GM12864 (cell line): ENCODE measurements at regions not wholly inside any gene's neighbourhood (a gene's known extent, or its start where the extent isn't known, plus 50 kb on each side); places are given as distances from the start of the nearest gene placed in this dataset.

Experiments used
- DNase-seq: peaks from one replicate; pipeline ENCODE4 v3.0.0-alpha.2; 2011; ENCODE audit warnings: low read depth
- H3K4me3 ChIP-seq: 2 replicates; pipeline ENCODE4 v1.5.1; 2011; ENCODE audit warnings: mild to moderate bottlenecking, low read depth, low read length, control low read depth
- CTCF ChIP-seq: IDR thresholded peaks from 2 replicates; pipeline ENCODE4 v1.5.1; 2011; ENCODE audit warnings: low read depth, mild to moderate bottlenecking, moderate library complexity, low read length, control low read depth, inconsistent platforms; ENCODE audit errors: missing control alignments

DNA sequence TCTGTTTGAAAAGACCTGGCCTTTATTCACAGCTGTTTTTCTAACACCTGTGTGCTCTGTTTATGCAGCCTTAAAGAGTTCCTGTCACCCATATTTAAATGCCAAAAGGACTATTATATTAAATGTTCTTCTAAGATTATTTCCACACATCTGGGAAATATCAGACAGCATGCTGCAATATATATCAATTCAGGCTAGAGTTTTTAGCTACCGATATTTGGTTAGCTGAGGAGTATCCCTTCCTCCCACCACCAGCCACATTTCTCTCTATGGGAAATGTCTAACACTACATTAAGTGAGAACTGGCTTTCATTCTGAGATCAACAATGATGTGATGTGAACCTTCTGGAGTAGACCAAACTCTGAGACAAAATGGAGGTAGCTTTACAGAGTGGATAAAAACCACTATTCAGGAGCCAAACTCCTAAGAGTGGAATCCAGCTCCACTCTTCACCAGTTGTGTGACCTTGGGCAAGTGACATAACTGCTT lies 509.2 kb downstream of the ZNF608 start:
- no peak for DNase-seq
- TF ChIP-seq CTCF = no peak
- no peak overlapping the region for H3K4me3 ChIP-seq

GRCh38 chr5:124236361-124237205 lies 509.9 kb downstream of the ZNF608 start:
- no peak for TF ChIP-seq CTCF
- DNase-seq = no peak
- no peak overlapping the region for H3K4me3 ChIP-seq

- no peak overlapping the region for H3K4me3 ChIP-seq
- DNase-seq = no peak
- TF ChIP-seq CTCF = no peak
Observed at GRCh38 chr5:124235576-124235975, 510.9 kb downstream of the ZNF608 start.

- no peak for DNase-seq
- no peak for TF ChIP-seq CTCF
- H3K4me3 ChIP-seq = no peak overlapping the region
Observed at GRCh38 chr5:124234770-124235562, 511.5 kb downstream of the ZNF608 start.

DNA sequence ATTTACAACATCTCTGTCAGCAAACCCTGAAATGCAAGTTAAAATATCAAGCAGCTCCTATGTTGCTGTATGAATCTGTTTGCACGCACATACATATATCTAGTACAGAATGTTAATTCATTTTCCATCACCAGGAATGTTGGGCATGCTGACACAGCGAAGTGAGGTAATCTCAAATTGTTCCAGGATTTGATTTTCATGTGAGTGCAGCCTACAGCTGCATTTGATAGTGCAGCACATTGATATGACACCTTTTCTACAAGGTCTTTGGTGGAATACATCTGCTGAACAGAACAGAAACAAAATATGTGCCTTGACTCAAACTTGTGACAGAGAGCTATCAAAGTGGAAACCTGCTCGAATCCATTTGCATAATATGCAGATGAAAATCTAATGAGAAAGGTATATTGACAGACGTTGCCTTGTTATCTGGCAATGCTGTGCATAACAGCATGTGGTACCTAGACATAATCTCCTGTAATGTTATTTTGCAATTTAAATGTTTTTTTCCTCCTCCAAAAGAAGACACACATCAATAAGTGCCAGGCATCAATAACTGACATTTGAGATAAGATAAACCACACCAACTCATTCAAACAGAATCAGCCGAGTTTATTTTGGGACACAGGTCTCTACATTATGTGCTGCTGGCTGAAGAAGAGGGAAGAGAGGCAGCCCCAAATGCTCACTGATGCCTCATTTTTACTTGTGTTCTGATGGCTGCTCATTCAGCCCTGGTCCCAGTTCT lies 512.2 kb downstream of the ZNF608 start:
- DNase-seq = no peak
- TF ChIP-seq CTCF = no peak
- no peak overlapping the region for H3K4me3 ChIP-seq

GRCh38 chr5:124232515-124232914 lies 513.9 kb downstream of the ZNF608 start:
- H3K4me3 ChIP-seq = no peak overlapping the region
- no peak for DNase-seq
- TF ChIP-seq CTCF = no peak
